IMR-90 (cell line): ENCODE measurements at regions not wholly inside any gene's neighbourhood (a gene's known extent, or its start where the extent isn't known, plus 50 kb on each side); places are given as distances from the start of the nearest gene placed in this dataset.

Source experiments
- CEBPB ChIP-seq: IDR thresholded peaks from 2 replicates; pipeline ENCODE4 v1.6.1; 2012; ENCODE audit warnings: low read depth, low read length, improper control_type of control experiment
- CHD1 ChIP-seq: IDR thresholded peaks from 2 replicates; pipeline ENCODE4 v1.6.1; 2012; ENCODE audit warnings: low read depth, low read length, improper control_type of control experiment
- CTCF ChIP-seq: conservative IDR thresholded peaks from 2 replicates; pipeline ENCODE4 v1.5.1; 2012; ENCODE audit warnings: mild to moderate bottlenecking, low read depth, low read length, improper control_type of control experiment
- ELK1 ChIP-seq: fragments of 150-350 bp; IDR thresholded peaks from 2 replicates; pipeline ENCODE4 v1.6.1; 2016; ENCODE audit warnings: low read depth, mild to moderate bottlenecking, low read length, moderate library complexity, borderline replicate concordance
- FOS ChIP-seq: fragments of 150-350 bp; IDR thresholded peaks from 2 replicates; pipeline ENCODE4 v1.6.1; 2016; ENCODE audit warnings: low read depth, low read length
- MAZ ChIP-seq: IDR thresholded peaks from 2 replicates; pipeline ENCODE4 v1.6.1; 2012; ENCODE audit warnings: low read depth, mild to moderate bottlenecking, low read length, improper control_type of control experiment, moderate library complexity, borderline replicate concordance
- MXI1 ChIP-seq: IDR thresholded peaks from 2 replicates; pipeline ENCODE4 v1.6.1; 2012; ENCODE audit warnings: low read depth, mild to moderate bottlenecking, low read length, moderate library complexity, borderline replicate concordance
- NFE2L2 ChIP-seq: fragments of 150-350 bp; IDR thresholded peaks from 2 replicates; pipeline ENCODE4 v1.6.1; 2016; ENCODE audit warnings: low read depth, mild to moderate bottlenecking, low read length
- POLR2A ChIP-seq: IDR thresholded peaks from 2 replicates; pipeline ENCODE4 v1.6.1; 2012; ENCODE audit warnings: mild to moderate bottlenecking, low read depth, low read length
- RAD21 ChIP-seq: IDR thresholded peaks from 2 replicates; pipeline ENCODE4 v1.6.1; 2012; ENCODE audit warnings: low read length, improper control_type of control experiment
- RCOR1 ChIP-seq: IDR thresholded peaks from 2 replicates; pipeline ENCODE4 v1.6.1; 2012; ENCODE audit warnings: mild to moderate bottlenecking, low read length, improper control_type of control experiment; ENCODE audit not compliant: insufficient replicate concordance
- RFX5 ChIP-seq: IDR thresholded peaks from 2 replicates; pipeline ENCODE4 v1.8.0; 2012; ENCODE audit warnings: low read depth, mild to moderate bottlenecking, low read length, moderate library complexity
- SMC3 ChIP-seq: fragments of 150-350 bp; IDR thresholded peaks from 2 replicates; pipeline ENCODE4 v1.6.1; 2016; ENCODE audit warnings: low read depth, mild to moderate bottlenecking, antibody characterized with exemption, low read length, moderate library complexity
- USF2 ChIP-seq: fragments of 150-350 bp; IDR thresholded peaks from 2 replicates; pipeline ENCODE4 v1.6.1; 2017; ENCODE audit warnings: mild to moderate bottlenecking, antibody characterized with exemption, low read length, low read depth

GRCh38 chr6:15826814-15827318 lies 164.0 kb upstream of the DTNBP1 start:
- TF ChIP-seq USF2 (no peak), CTCF (no peak), POLR2A (no peak), MXI1 (no peak), CHD1 (no peak), ELK1 (no peak), RCOR1 (no peak), RAD21 (no peak), RFX5 (no peak), SMC3 (no peak), FOS (no peak), NFE2L2 (no peak), MAZ (no peak), CEBPB (no peak)
